ENCODE measurements at regions not wholly inside any gene's neighbourhood (a gene's known extent, or its start where the extent isn't known, plus 50 kb on each side); places are given as distances from the start of the nearest gene placed in this dataset.

DNA sequence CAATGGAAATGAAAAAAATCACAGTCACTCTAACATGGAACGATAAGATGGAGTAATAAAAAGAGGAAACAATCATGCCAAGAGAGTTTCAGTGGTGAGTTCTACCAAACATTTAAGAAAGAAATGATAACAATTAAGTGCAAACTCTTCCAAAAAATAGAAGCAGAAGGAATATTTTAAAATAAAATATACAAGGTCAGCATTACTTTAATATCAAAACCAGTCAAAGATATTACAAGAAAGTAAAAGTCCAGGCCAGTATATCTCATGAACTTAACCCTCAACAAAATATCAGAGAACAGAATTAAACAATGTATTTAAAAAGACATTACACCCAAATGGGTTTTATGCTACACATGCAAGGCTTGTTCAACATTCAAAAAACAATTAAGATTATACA, 829.4 kb downstream of the TRIB2 start:
- DNase-seq, result no peak

GRCh38 chr2:13550285-13551231, 833.8 kb downstream of the TRIB2 start:
- no peak for DNase-seq

- DNase-seq, result no peak
These were observed 841.6 kb downstream of the TRIB2 start for GRCh38 chr2:13558368-13558767.

- DNase-seq, result no peak
These were observed 843.6 kb downstream of the TRIB2 start for GRCh38 chr2:13560322-13560721.

- DNase-seq, result no peak
These were observed 855.7 kb downstream of the TRIB2 start for GRCh38 chr2:13572466-13572865.

DNA sequence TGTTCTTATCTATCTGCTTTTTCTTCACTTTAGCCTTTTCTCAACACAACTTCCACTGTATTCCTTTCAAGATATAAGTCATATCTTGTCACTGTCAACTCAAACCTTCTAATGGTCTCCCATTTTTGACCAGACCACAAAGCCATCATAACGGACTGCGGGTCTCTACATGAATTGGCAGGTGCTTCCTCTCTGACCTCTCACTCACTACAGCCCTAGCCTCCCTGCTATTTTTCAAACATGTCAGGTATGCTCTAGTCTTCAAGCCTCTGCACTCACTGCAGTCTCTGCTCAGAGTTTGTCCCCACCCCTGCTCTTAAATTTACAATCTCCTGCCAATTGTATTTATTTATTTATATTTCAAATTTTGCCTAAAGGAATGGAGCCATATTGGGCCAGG, 858.1 kb downstream of the TRIB2 start:
- DNase-seq, result no peak

GRCh38 chr2:13576406-13577036, 859.8 kb downstream of the TRIB2 start:
- DNase-seq, result no peak

- no peak for DNase-seq
These were observed 861.8 kb downstream of the TRIB2 start for GRCh38 chr2:13578547-13578946.

DNA sequence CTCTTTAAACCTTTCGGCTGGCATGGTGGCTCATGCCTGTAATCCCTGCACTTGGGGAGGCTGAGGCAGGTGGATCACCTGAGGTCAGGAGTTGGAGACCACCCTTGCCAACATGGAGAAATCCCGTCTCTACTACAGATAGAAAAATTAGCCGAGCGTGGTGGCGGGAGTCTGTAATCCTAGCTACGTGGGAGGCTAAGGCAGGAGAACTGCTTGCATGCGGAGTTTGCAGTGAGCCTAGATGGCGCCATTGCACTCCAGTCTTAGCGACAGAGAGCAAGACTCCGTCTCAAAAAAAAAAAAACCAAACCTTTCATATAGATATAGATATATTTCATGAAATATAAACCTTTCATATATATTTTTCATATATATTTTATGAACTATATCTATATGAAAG, 864.7 kb downstream of the TRIB2 start:
- no peak for DNase-seq

GRCh38 chr2:13583609-13584008, 866.9 kb downstream of the TRIB2 start:
- no peak for DNase-seq

GRCh38 chr2:13584020-13584419, 867.3 kb downstream of the TRIB2 start:
- DNase-seq, result no peak

- DNase-seq, result no peak
These were observed 869.0 kb downstream of the TRIB2 start for GRCh38 chr2:13585732-13586131.

GRCh38 chr2:13596233-13596632, 879.5 kb downstream of the TRIB2 start:
- DNase-seq, result no peak

DNA sequence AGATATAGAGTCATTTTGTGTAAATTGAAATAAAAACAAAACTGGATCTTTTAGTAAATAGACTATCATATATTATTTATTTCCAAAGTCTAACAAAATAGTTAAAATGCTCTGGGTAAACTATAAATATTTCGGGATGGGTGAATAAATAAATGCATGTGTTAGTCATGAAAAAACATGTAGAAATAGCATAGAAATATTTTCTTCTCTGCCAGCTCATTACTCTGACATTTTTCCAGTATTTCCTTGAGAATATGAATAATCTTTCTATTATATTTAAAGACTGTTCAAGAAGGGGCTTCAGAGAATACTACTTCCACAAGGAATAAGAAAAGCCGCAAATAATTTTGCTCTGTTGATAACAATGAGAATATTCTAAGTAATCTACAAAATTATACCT, 880.4 kb downstream of the TRIB2 start:
- DNase-seq, result no peak

GRCh38 chr2:13601506-13601905, 884.8 kb downstream of the TRIB2 start:
- DNase-seq, result no peak

DNA sequence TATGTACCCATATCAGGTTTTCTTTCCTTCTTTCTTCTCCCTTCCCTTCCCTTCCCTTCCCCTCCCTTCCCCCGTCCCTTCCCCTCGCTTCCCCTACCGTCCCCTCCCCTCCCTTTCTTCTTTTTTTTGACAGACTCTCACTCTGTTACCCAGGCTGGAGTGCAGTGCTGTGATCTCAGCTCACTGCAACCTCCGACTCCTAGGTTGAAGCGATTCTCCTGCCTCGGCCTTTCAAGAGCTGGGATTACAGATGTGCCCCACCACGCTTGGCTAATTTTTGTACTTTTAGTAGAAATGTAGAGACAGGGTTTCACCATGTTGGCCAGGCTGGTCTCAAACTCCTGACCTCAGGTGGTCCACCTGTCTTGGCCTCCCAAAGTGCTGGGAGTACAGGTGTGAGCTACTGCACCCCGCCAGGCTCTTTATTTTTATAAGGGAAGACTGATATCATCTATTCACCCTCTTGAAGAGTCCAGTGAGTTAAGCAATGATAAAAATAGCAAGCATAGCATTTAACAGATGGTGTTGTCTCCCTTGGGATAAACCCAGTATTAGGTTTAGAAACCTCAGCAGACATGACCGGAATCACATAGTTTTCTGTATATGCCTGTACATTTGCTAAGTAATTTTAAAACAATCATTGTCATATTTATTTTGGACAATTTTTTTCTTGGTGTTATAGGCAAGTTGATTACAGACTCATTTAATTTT, 888.4 kb downstream of the TRIB2 start:
- no peak for DNase-seq

GRCh38 chr2:13607139-13607538, 890.4 kb downstream of the TRIB2 start:
- no peak for DNase-seq

GRCh38 chr2:13611939-13612338, 895.2 kb downstream of the TRIB2 start:
- DNase-seq, result no peak

GRCh38 chr2:13616059-13616458, 899.3 kb downstream of the TRIB2 start:
- DNase-seq, result no peak

DNA sequence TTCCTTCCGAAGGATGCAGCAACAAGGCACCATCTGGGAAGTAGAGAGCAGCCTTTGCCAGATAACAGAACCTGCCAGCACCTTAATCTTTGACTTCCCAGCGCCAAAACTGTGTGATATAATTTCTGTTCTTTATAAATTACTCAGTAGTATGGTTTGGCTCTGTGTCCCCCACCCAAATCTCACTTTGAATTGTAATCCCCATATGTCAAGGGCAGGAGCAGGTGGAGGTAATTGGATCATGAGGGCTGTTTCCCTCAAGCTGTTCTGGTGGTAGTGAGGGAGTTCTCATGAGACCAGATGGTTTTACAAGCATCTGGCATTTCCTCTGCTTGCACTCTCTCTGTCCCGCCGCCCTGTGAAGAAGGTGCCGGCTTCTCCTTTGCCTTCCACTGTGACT, 899.9 kb downstream of the TRIB2 start:
- peak; percentile 6 for DNase-seq

DNA sequence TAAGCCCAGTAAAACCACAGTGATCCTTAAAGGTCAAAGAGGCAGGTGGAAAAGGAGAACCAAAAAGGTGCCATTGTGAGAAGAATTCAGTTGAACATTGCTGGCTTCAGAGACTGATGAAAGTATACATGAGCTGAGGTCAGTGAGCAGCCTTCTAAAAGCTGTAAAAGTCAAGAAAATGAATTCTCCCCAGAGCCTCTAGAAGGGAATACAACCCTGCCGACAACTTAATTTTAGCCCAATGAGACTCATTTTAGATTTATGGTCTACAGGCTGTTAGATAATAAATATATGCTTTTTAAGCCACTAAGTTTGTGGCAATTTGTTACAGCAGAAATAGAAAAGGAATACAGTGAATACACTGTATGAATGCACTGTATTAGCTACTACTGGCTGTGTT, 911.4 kb downstream of the TRIB2 start:
- no peak for DNase-seq

DNA sequence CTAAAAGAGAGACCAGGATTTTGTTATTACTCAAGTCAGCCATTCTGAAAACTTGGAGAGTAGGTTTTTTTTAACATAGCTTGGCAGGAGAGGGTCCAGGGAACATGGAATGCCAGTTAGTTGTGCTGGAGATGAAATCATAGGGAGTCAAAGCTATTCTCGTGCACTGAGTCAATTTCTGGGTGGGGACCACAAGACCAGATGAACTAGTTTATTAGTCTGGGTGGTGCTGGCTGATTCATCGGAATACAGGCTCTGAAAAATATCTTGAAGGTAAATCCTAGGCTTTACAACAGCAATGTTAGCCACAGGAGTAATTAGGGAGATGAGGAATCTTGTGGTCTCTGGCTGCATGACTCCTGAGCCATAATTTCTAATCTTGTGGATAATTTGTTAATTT, 921.4 kb downstream of the TRIB2 start:
- DNase-seq, result no peak

DNA sequence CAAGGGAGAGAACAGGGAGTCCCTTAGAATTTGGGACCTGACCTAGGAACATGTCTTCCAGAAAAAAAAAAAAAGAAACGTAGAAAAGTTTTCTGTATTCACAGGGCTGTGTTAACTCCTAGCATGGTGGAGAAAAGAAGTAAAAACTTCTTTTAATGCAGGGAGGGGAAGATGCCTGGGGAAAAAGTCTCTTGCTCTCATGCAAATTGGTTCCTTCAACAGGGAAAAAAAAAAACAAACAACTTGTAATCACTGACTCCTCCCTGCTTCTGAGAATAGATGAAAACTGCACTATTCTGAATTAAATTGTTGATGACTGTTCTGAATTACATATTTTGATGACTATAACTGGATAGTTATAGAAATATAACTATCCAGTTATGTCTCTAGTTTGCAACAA, 933.2 kb downstream of the TRIB2 start:
- no peak for DNase-seq
